Vagina (tissue), 2 donors: ENCODE measurements at regions not wholly inside any gene's neighbourhood (a gene's known extent, or its start where the extent isn't known, plus 50 kb on each side); places are given as distances from the start of the nearest gene placed in this dataset.

Source experiments
- DNase-seq, 2 donors: peaks; one replicate each; pipeline ENCODE4 v3.0.0-alpha.2; 2017; ENCODE audit errors: extremely low spot score in 2 of 2
- H3K27ac ChIP-seq: fragments of 200-600 bp; sonication (generic); one replicate; pipeline ENCODE4 v1.5.1; 2019
- H3K27me3 ChIP-seq: fragments of 200-600 bp; sonication (generic); one replicate; pipeline ENCODE4 v1.5.1; 2019
- H3K36me3 ChIP-seq, 2 donors: fragments of 200-600 bp; sonication (generic); one replicate each; pipeline ENCODE4 v1.5.1; 2017 to 2019
- H3K4me1 ChIP-seq: fragments of 200-600 bp; sonication (generic); one replicate; pipeline ENCODE4 v1.5.1; 2019
- H3K4me3 ChIP-seq, 2 donors: fragments of 200-600 bp; sonication (generic); 1 replicate in 1 of 2; 2 replicates in 1 of 2; pipeline ENCODE4 v1.5.1; 2016 to 2019
- H3K9me3 ChIP-seq: fragments of 200-600 bp; sonication (generic); one replicate; pipeline ENCODE4 v1.5.1; 2019
- POLR2A ChIP-seq, 2 donors: fragments of 450-650 bp; IDR thresholded peaks; one replicate each; pipeline ENCODE4 v1.6.1; 2017; ENCODE audit warnings: antibody characterized with exemption in 2 of 2, mild to moderate bottlenecking in 2 of 2, moderate library complexity in 2 of 2
- POLR2AphosphoS5 ChIP-seq, 2 donors: sonication (generic); formaldehyde crosslinking; IDR thresholded peaks; one replicate each; pipeline ENCODE4 v1.9.0; 2017; ENCODE audit warnings: antibody characterized with exemption in 2 of 2, mild to moderate bottlenecking in 2 of 2, low read depth in 1 of 2; ENCODE audit not compliant: insufficient read depth in 1 of 2
- intact Hi-C: fragments of 100-400 bp; cut with DNase I; formaldehyde crosslinking; loops from one replicate; pipeline ENCODE4 v1.15.1; 2023
- TF ChIP-seq, protein P1 (sequence below), 3 experiments: fragments of 450-650 bp in 2 of 3; fragments of 200-600 bp in 1 of 3; sonication (generic) in 1 of 3; IDR thresholded peaks; one replicate each; pipeline ENCODE4 v1.5.1; 2017 to 2019; ENCODE audit warnings: antibody characterized with exemption in 3 of 3, mild to moderate bottlenecking in 2 of 3, moderate library complexity in 2 of 3

- Histone ChIP-seq H3K4me3 (no peak overlapping the region), H3K27me3 (no peaks in the 10 kb centered on the region), H3K4me1 (no peaks in the 10 kb centered on the region), H3K9me3 (no peaks in the 10 kb centered on the region), H3K36me3 (no peaks in the 10 kb centered on the region), H3K27ac (no peak overlapping the region)
- no peak for DNase-seq
- no peak for TF ChIP-seq POLR2AphosphoS5 (IDR thresholded peaks at IDR 0.05; ENCODE audit: insufficient read depth in 1 of 2, low read depth in 1 of 2)
- TF ChIP-seq, protein P1, sequence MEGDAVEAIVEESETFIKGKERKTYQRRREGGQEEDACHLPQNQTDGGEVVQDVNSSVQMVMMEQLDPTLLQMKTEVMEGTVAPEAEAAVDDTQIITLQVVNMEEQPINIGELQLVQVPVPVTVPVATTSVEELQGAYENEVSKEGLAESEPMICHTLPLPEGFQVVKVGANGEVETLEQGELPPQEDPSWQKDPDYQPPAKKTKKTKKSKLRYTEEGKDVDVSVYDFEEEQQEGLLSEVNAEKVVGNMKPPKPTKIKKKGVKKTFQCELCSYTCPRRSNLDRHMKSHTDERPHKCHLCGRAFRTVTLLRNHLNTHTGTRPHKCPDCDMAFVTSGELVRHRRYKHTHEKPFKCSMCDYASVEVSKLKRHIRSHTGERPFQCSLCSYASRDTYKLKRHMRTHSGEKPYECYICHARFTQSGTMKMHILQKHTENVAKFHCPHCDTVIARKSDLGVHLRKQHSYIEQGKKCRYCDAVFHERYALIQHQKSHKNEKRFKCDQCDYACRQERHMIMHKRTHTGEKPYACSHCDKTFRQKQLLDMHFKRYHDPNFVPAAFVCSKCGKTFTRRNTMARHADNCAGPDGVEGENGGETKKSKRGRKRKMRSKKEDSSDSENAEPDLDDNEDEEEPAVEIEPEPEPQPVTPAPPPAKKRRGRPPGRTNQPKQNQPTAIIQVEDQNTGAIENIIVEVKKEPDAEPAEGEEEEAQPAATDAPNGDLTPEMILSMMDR (IDR thresholded peaks at IDR 0.05): no peak
- intact Hi-C loops: no loop called here
These were observed 359.1 kb upstream of the TBX3 start for GRCh38 chr12:115043079-115043478.

DNA sequence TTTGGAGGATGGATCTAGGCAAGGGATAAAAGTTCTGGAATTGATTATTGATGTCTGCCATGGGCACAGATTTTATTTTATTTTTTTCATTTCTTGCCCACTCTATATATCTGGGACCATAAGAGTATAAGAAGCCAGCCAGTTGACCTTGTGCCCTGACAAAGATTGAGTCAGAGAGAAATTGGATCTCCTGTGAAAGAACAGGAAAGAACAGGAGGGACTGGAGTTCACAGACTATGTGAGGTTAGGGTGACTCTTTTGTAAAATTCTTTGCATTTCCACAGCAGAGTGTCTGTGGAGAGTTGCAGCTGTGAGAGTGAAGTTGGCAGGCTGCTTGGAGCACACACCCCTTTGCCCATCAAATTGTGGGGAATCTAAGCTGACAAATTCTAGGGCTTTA, 358.4 kb upstream of the TBX3 start:
- intact Hi-C loops: no loop called here
- no peaks in the 10 kb centered on the region for H3K27me3 ChIP-seq
- no peak for DNase-seq
- H3K4me1 ChIP-seq: no peaks in the 10 kb centered on the region
- H3K27ac ChIP-seq: no peak overlapping the region
- TF ChIP-seq, protein P1 (IDR thresholded peaks at IDR 0.05): no peak
- TF ChIP-seq POLR2A (IDR thresholded peaks at IDR 0.05) (no peak), POLR2AphosphoS5 (IDR thresholded peaks at IDR 0.05; ENCODE audit: insufficient read depth in 1 of 2, low read depth in 1 of 2) (no peak)
- H3K36me3 ChIP-seq: no peaks in the 10 kb centered on the region
- no peak overlapping the region for H3K4me3 ChIP-seq
- no peaks in the 10 kb centered on the region for H3K9me3 ChIP-seq

DNA sequence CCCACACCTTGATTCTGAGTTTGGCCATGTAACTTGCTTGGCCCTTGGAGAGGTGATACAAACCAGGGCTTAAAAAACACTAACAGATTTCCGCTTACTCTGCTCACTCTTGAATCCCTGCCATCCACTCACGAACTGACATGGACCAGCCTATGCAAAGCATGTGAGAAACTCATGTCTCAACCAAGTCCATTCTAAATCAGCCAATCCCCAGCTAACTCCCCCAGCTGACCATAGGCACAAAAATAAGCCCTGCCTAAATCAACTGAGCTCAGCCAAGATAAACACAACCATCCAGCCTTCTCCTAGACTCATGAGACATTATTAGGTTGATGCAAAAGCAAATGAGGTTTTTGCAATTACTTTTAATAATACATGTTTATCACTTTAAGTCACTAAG, 353.9 kb upstream of the TBX3 start:
- Histone ChIP-seq H3K27ac (no peak overlapping the region), H3K9me3 (no peaks in the 10 kb centered on the region), H3K4me3 (no peak overlapping the region), H3K36me3 (no peaks in the 10 kb centered on the region), H3K27me3 (no peaks in the 10 kb centered on the region), H3K4me1 (no peaks in the 10 kb centered on the region)
- no peak for TF ChIP-seq POLR2A (IDR thresholded peaks at IDR 0.05)
- TF ChIP-seq POLR2AphosphoS5 (IDR thresholded peaks at IDR 0.05; ENCODE audit: insufficient read depth in 1 of 2, low read depth in 1 of 2): no peak
- TF ChIP-seq, protein P1 (IDR thresholded peaks at IDR 0.05): no peak
- intact Hi-C loops: no loop called here
- no peak for DNase-seq

- Histone ChIP-seq H3K9me3 (no peaks in the 10 kb centered on the region), H3K27me3 (no peaks in the 10 kb centered on the region), H3K4me3 (no peak overlapping the region), H3K27ac (no peak overlapping the region), H3K36me3 (no peaks in the 10 kb centered on the region), H3K4me1 (no peaks in the 10 kb centered on the region)
- TF ChIP-seq POLR2AphosphoS5 (IDR thresholded peaks at IDR 0.05; ENCODE audit: insufficient read depth in 1 of 2, low read depth in 1 of 2): no peak
- no peak for TF ChIP-seq POLR2A (IDR thresholded peaks at IDR 0.05)
- TF ChIP-seq, protein P1 (IDR thresholded peaks at IDR 0.05): no peak
- no peak for DNase-seq
- intact Hi-C loops: no loop called here
These were observed 351.6 kb upstream of the TBX3 start for GRCh38 chr12:115035535-115036107.

GRCh38 chr12:115032521-115032920, 348.5 kb upstream of the TBX3 start:
- Histone ChIP-seq H3K36me3 (no peaks in the 10 kb centered on the region), H3K27ac (no peak overlapping the region), H3K4me1 (no peaks in the 10 kb centered on the region), H3K4me3 (no peak overlapping the region), H3K27me3 (no peaks in the 10 kb centered on the region), H3K9me3 (no peaks in the 10 kb centered on the region)
- TF ChIP-seq POLR2A (IDR thresholded peaks at IDR 0.05): no peak
- TF ChIP-seq, protein P1 (IDR thresholded peaks at IDR 0.05): no peak
- no peak for TF ChIP-seq POLR2AphosphoS5 (IDR thresholded peaks at IDR 0.05; ENCODE audit: insufficient read depth in 1 of 2, low read depth in 1 of 2)
- intact Hi-C loops: no loop called here
- no peak for DNase-seq
